ENCODE measurements at regions not wholly inside any gene's neighbourhood (a gene's known extent, or its start where the extent isn't known, plus 50 kb on each side); places are given as distances from the start of the nearest gene placed in this dataset.

- no peak for TF ChIP-seq CTCF (conservative IDR thresholded peaks at IDR 0.05; ENCODE audit: low read depth, low read length)
- TF ChIP-seq EZH2 (IDR thresholded peaks at IDR 0.05; ENCODE audit: borderline replicate concordance, low read depth, low read length, poor library complexity, severe bottlenecking) = no peak
Measured at GRCh38 chr20:56988446-56988845, 278.0 kb downstream of the BMP7 start.
